SH-SY5Y (cell line): ENCODE measurements at regions not wholly inside any gene's neighbourhood (a gene's known extent, or its start where the extent isn't known, plus 50 kb on each side); places are given as distances from the start of the nearest gene placed in this dataset.

ENCODE experiments used
- GATA2 ChIP-seq: IDR thresholded peaks from 2 replicates; pipeline ENCODE4 v1.6.1; 2011; ENCODE audit warnings: mild to moderate bottlenecking, low read depth, low read length
- GATA3 ChIP-seq: IDR thresholded peaks from 2 replicates; pipeline ENCODE4 v1.6.1; 2011; ENCODE audit warnings: low read depth, mild to moderate bottlenecking, low read length, moderate library complexity

- no peak for TF ChIP-seq GATA2
- TF ChIP-seq GATA3, result no peak
Measured at GRCh38 chr2:215755641-215756345, 257.6 kb downstream of the MREG start.
